GM18511 (cell line): ENCODE measurements at regions not wholly inside any gene's neighbourhood (a gene's known extent, or its start where the extent isn't known, plus 50 kb on each side); places are given as distances from the start of the nearest gene placed in this dataset.

Experiments
- ATAC-seq: cut with Tn5 transposase; IDR thresholded peaks from one replicate; pipeline ENCODE4 v1.9.1; 2021; ENCODE audit warnings: mild to moderate bottlenecking, moderate library complexity; ENCODE audit not compliant: unreplicated experiment

DNA sequence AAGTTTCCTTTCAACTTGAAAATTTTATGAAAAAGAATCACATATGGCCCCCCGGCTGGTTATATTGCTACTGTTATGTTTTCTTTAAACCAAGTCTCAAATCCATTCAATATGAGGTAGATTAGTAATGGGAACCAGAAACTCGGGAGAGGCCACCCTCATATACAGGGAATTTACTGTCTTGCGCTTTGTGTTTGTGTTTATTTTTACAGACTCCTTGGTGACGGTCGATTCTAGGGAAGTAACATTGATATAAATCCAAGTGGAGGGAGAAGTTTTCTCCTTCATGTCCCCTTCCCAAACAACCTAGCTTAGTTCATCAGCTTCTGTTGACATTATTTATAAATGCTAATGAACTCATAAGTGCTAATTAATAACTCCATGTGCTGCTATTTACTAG, 163.5 kb upstream of the LMO4 start:
- no peak for ATAC-seq

GRCh38 chr1:87167157-87167789, 161.4 kb upstream of the LMO4 start:
- ATAC-seq, result no peak

- ATAC-seq, result no peak
Measured at GRCh38 chr1:87167848-87168525, 160.7 kb upstream of the LMO4 start.

GRCh38 chr1:87169263-87169910, 159.3 kb upstream of the LMO4 start:
- ATAC-seq, result no peak

GRCh38 chr1:87170157-87170556, 158.5 kb upstream of the LMO4 start:
- ATAC-seq, result no peak

GRCh38 chr1:87170931-87171598, 157.6 kb upstream of the LMO4 start:
- no peak for ATAC-seq

GRCh38 chr1:87173231-87173630, 155.4 kb upstream of the LMO4 start:
- no peak for ATAC-seq

DNA sequence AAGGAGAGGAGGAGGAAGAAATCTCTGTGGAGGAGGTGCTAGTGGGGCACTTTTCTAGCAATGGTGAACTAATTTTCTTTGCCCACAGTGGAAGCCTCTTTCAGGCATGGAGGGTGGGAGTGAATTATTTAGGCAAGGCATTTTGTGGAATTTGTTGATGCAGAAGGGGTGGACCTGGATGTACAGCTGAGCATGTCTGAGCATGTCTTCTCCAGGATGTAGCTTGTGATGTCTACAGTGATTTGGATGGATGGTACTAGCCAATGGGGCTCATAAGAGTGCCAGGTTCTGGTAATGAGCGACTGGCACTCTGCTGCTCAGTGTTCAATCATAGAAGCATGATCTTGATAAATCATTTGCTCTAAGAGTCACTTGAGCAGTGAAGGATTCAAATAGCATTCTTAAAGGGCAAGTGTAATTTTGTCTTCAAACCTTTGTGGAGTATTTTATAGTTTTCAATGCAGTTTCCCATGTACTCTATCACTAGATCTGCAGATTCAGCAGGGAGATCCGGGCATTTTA, 153.9 kb upstream of the LMO4 start:
- no peak for ATAC-seq

GRCh38 chr1:87176087-87176486, 152.6 kb upstream of the LMO4 start:
- peak; percentile 51 for ATAC-seq

GRCh38 chr1:87176514-87176913, 152.2 kb upstream of the LMO4 start:
- peak; percentile 24 for ATAC-seq

- ATAC-seq, result no peak
Measured at GRCh38 chr1:87178441-87178840, 150.2 kb upstream of the LMO4 start.

DNA sequence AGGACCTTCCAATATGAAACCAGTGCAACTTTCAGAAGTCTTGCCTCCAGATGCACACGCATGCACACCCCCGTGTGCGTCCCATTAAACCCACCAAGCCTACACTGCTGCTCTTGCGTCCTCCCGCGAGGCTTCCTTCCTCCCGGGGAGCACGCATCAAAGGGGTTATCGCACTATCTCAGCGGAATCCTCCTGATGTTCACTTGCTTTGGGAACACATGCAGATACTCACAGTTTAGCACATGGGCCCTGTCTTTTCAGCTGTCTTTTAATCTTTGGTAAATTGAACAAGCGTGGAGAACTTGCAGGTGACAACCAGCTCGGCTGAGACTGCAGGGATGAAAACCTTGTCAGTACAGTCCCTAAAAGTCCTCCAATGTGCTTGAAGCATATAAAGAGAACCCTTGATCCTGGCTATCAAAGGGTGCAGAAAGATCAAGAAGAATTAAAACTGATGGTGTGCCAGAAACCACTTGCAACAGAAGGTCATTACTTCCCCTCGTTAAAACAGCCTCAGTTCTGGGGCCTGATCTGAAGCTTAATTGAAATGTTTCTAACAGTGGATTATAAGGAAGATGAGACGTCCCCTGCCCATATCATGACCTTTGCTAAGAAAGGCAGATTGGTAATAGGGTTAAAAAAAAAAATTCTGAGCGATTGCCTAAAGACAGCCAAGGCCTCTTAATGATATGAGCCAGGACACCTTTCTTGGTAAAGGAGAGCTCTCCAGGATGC, 149.4 kb upstream of the LMO4 start:
- ATAC-seq, result no peak

GRCh38 chr1:87179851-87180519, 148.7 kb upstream of the LMO4 start:
- no peak for ATAC-seq

DNA sequence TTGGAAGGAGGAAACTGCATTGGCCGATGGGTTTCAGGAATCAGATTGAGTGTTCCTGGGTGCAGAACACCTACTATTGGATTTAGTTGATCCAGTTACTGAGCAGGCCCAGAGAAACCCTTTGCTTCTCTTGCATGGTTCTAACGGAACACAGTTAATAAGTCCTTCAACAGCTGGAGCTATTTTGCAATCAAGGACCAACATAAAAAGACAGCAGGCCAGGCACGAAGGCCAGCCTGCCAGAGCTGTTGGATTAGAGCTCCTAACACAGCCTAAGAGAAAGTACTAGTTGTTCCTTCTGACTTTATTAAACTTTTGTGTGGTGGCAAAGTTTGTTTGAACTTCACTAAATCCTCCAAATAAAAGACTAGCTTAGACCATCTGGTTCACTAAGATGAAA, 148.0 kb upstream of the LMO4 start:
- no peak for ATAC-seq

DNA sequence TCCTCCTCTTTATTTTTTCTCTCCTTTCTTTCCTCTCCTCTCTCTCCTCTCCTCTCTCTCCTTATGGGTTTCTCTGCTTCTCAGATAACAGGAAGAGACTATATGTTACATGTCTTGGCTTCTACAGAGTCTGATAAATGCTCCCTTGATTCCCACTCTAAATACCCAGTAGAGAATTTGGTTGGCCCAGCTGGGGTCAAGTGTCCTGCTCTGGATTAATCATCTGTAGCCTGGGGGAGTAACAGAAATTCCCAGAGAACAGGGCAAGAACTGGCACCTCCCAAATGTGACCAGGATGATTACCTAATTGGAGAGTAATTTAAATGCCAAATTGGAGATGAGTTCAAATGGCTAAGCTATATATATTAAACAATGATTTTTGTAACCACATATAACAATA, 146.1 kb upstream of the LMO4 start:
- ATAC-seq, result no peak

DNA sequence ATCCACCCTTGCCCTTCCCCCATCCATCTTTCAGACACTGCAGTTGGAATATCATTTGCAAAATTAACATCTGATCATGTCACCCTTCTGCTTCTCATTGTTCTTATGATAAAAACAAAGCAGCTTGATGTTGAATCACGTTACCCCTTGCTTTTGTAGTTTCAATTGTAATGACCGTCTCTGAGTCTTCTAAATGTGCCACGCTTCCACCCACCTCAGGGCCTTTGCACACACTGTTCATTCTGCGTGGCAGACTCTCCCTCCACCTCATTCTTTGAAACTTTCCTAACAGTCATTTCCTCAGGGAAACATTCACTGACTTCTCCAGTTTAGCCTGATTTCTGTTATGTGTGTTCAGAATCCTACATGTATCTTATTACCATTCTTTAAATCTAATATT, 143.6 kb upstream of the LMO4 start:
- ATAC-seq, result no peak

- no peak for ATAC-seq
Measured at GRCh38 chr1:87186346-87186745, 142.3 kb upstream of the LMO4 start.

DNA sequence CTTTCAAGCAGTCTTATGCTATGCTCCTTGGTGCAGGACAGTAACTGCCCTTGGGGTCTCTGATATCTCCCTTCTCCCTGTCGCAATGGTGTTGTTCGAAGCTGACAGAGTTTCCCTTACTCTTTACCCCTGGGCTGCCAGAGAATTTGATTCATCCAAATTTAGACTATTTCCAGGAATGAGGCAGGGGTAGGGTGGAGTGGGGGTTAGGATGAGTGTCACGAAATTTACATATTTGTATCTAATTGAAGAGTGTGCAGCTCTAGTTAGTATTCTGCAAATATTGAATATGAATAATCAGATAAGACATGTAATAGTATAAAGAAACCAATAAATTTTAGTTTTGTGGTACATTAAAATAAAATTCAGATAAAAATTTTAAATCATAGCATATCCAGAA, 140.0 kb upstream of the LMO4 start:
- ATAC-seq, result no peak

DNA sequence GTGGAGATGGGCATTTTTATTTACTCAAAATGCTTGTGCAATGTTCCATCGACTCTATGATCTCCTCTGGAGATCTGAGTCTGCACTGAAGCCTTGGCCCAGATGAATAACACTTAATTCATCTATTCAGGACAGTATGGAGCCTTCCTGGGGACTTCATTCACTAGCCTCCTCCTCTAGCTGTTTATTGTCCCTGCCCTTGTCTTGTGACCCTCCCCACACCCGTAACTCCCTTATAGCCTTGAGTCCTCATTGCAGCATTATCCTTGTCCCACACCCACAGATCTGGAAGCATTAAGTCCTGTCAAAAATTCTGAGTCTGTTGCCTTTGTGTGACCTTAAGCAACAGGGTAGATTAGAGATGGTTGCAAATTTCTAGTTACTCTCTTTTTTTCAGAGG, 138.3 kb upstream of the LMO4 start:
- ATAC-seq, result no peak

DNA sequence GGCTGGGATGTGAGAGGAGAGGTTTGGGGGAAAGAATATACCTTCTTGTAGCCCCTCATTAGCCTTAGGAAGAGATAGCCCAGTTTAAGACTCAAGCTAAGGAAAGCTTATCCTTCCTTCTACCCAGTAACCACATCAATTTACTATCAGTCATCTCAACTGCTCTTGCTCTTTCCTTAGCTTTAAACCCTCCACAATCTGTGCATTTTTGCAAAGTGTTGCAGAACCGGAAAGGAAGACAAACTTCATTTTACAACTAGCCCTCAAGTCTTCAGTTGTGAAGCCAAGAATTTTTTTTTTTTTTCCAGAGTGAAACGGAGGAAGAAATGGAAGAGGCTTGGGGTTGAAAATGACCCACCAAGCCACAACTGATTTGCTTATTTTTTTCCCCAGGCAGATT, 137.0 kb upstream of the LMO4 start:
- ATAC-seq, result no peak
